ENCODE measurements at regions not wholly inside any gene's neighbourhood (a gene's known extent, or its start where the extent isn't known, plus 50 kb on each side); places are given as distances from the start of the nearest gene placed in this dataset.

DNA sequence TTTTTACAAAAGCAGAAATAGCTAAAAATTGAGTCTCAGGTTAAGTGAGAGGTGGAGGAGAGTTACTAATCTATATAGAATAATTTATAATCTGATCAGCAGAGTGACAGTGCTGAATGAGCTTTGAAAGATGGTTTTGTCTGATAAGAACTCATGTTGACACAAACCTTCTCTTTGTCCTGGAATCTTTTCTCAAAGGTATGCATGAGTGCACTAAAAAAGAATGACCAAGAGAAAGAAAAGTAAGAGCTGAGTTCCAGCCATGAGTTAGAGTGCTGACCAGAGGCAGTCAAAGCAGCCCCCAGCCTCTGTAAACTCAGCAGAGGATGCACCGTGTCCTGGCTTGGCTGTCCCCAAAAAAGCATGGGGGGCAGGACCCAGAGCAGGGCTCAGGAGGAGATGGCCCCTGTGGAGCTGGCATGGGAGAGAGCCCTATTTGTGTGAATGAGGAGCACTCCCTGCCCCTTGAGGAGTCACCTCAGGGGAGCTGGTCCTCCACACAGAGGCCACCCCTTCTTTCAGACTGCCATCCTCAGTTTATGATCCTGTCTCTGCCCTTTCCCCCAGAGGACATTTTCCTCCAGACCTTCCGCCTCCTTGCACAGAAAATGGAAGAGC lies 129.8 kb downstream of the SEC23A start:
- Histone ChIP-seq H3K9me3 (ENCODE audit: insufficient read depth, low read length) (no peaks in the 10 kb centered on the region), H3K9ac (ENCODE audit: insufficient read length, low read depth) (no peak overlapping the region), H3K27me3 (ENCODE audit: insufficient read depth, insufficient read length) (no peaks in the 10 kb centered on the region), H3K36me3 (ENCODE audit: insufficient read depth, insufficient read length, low read length) (no peaks in the 10 kb centered on the region), H3K4me3 (ENCODE audit: insufficient read length, low read depth) (no peak overlapping the region), H3K4me1 (ENCODE audit: insufficient read depth, insufficient read length) (no peaks in the 10 kb centered on the region)
- TF ChIP-seq YY1 (IDR thresholded peaks at IDR 0.05; ENCODE audit: insufficient read depth, insufficient read length) = no peak
- TF ChIP-seq SUZ12 (IDR thresholded peaks at IDR 0.05; ENCODE audit: extremely low read depth, insufficient read depth, insufficient read length) = no peak
- no peak for TF ChIP-seq ZNF274 (IDR thresholded peaks at IDR 0.05; ENCODE audit: low read depth, low read length)
- DNase-seq (ENCODE audit: low read depth, low spot score) = no peak

DNA sequence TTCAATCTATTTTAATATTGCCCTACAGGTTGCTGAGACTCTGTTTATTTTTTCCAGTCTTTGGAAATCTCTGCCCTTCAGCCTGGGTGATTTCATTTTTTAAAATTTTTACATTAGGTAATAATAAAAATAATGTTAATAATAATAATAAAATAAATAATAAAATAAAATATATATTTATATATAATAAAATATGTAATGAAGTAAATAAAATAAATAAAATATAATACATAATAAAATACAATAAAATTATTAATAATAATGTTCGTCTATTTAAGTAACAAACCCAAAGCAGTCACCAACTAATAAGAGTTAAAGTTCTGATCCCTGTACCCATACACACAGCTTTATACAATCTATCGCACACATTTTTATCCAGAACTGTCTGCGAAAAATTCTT lies 130.5 kb downstream of the SEC23A start:
- Histone ChIP-seq H3K27me3 (ENCODE audit: insufficient read depth, insufficient read length) (no peaks in the 10 kb centered on the region), H3K9ac (ENCODE audit: insufficient read length, low read depth) (no peak overlapping the region), H3K4me1 (ENCODE audit: insufficient read depth, insufficient read length) (no peaks in the 10 kb centered on the region), H3K4me3 (ENCODE audit: insufficient read length, low read depth) (no peak overlapping the region), H3K36me3 (ENCODE audit: insufficient read depth, insufficient read length, low read length) (no peaks in the 10 kb centered on the region), H3K9me3 (ENCODE audit: insufficient read depth, low read length) (no peaks in the 10 kb centered on the region)
- DNase-seq (ENCODE audit: low read depth, low spot score) = no peak
- TF ChIP-seq SUZ12 (IDR thresholded peaks at IDR 0.05; ENCODE audit: extremely low read depth, insufficient read depth, insufficient read length) (no peak), YY1 (IDR thresholded peaks at IDR 0.05; ENCODE audit: insufficient read depth, insufficient read length) (no peak), ZNF274 (IDR thresholded peaks at IDR 0.05; ENCODE audit: low read depth, low read length) (no peak)

DNA sequence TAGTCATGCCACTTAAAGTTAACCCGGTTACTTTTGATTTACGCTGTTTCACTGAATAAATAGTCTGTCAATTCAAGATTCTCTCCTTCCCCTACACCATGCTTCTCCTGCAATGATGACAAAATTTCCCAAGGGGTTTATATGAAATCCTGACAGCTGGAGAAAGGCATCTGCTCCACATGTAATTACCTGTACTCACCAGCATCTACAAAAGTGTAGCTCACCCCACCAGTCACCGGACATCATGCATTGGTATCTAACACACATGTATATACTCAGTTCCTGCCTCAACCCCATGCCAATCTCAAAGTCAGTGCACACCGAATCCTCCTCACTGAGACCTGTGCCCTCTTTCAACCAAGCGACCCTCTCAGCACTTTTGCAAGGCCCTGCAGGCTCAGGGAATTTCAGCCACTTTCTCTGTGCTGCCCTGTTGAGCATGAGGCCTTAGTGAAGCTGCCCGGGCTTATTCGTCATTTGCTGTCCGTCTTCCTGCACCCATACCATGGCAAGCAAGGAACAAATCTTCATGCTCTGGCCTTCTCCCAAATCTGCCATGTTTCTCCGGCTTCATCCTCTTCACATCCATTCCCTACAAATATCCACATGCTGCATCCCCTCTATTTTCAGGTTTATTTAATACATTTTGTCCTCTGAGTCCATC lies 131.6 kb downstream of the SEC23A start:
- no peak for DNase-seq (ENCODE audit: low read depth, low spot score)

DNA sequence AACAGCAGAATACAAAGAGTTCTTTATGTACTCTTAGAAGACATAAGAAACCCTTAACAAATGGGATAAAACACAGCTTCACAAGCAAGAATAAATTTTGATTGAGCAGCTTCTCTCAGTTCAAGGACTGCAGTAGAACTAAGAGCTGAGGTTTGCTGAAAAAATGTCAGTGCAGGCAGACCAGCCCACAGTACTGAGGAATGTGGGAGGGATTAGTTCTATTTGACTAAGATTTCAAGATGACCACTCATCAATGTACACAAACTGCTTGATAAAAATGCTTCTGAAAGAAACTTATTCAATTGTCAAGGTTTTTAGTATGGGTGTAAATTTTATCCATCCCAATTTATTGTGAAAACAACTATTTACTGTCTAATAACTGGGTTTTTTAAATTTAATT lies 138.4 kb downstream of the SEC23A start:
- no peak overlapping the region for H3K9ac ChIP-seq (ENCODE audit: insufficient read length, low read depth)
- TF ChIP-seq ZNF274 (IDR thresholded peaks at IDR 0.05; ENCODE audit: low read depth, low read length) (no peak), YY1 (IDR thresholded peaks at IDR 0.05; ENCODE audit: insufficient read depth, insufficient read length) (no peak), SUZ12 (IDR thresholded peaks at IDR 0.05; ENCODE audit: extremely low read depth, insufficient read depth, insufficient read length) (no peak)
- DNase-seq (ENCODE audit: low read depth, low spot score) = no peak
- H3K4me3 ChIP-seq (ENCODE audit: insufficient read length, low read depth) = no peak overlapping the region
- H3K9me3 ChIP-seq (ENCODE audit: insufficient read depth, low read length) = no peaks in the 10 kb centered on the region
- H3K36me3 ChIP-seq (ENCODE audit: insufficient read depth, insufficient read length, low read length) = no peaks in the 10 kb centered on the region
- H3K4me1 ChIP-seq (ENCODE audit: insufficient read depth, insufficient read length) = no peaks in the 10 kb centered on the region
- no peaks in the 10 kb centered on the region for H3K27me3 ChIP-seq (ENCODE audit: insufficient read depth, insufficient read length)

More for the DNA sequence above, 131.6 kb downstream of the SEC23A start:
- Histone ChIP-seq H3K9ac (ENCODE audit: insufficient read length, low read depth) (no peak overlapping the region), H3K27me3 (ENCODE audit: insufficient read depth, insufficient read length) (no peaks in the 10 kb centered on the region), H3K4me1 (ENCODE audit: insufficient read depth, insufficient read length) (no peaks in the 10 kb centered on the region), H3K4me3 (ENCODE audit: insufficient read length, low read depth) (no peak overlapping the region), H3K9me3 (ENCODE audit: insufficient read depth, low read length) (no peaks in the 10 kb centered on the region), H3K36me3 (ENCODE audit: insufficient read depth, insufficient read length, low read length) (no peaks in the 10 kb centered on the region)
- TF ChIP-seq ZNF274 (IDR thresholded peaks at IDR 0.05; ENCODE audit: low read depth, low read length) (no peak), SUZ12 (IDR thresholded peaks at IDR 0.05; ENCODE audit: extremely low read depth, insufficient read depth, insufficient read length) (no peak), YY1 (IDR thresholded peaks at IDR 0.05; ENCODE audit: insufficient read depth, insufficient read length) (no peak)

DNA sequence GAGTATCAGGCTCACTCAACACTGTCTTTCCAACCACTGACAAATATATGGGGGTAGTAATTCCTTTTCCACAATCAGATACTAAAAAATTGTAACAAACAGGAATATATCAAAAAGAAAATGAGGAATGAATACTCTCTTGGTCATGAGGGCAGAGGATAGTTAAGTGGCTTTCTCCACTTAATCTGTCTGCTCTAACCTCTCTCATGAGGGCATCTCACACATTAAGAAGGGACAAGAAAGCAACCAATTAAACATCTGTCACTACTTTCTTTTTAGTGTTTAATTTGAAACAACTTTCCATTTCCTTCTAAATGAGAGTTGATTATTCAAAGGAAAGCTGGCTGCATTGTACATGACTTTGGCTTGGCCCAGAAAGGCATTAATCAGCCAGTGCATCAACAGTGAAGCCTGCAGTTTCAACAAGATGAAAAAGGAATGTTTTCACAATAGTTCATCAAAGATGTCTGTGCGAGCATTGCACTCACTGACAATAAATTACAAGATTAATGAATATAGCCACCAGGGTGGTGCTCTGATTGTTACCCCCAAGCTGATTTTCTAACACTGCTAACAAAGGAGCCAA lies 142.0 kb downstream of the SEC23A start:
- no peaks in the 10 kb centered on the region for H3K4me1 ChIP-seq (ENCODE audit: insufficient read depth, insufficient read length)
- H3K4me3 ChIP-seq (ENCODE audit: insufficient read length, low read depth) = no peak overlapping the region
- no peaks in the 10 kb centered on the region for H3K9me3 ChIP-seq (ENCODE audit: insufficient read depth, low read length)
- no peaks in the 10 kb centered on the region for H3K36me3 ChIP-seq (ENCODE audit: insufficient read depth, insufficient read length, low read length)
- no peak for DNase-seq (ENCODE audit: low read depth, low spot score)
- H3K9ac ChIP-seq (ENCODE audit: insufficient read length, low read depth) = no peak overlapping the region
- TF ChIP-seq SUZ12 (IDR thresholded peaks at IDR 0.05; ENCODE audit: extremely low read depth, insufficient read depth, insufficient read length) (no peak), YY1 (IDR thresholded peaks at IDR 0.05; ENCODE audit: insufficient read depth, insufficient read length) (no peak), ZNF274 (IDR thresholded peaks at IDR 0.05; ENCODE audit: low read depth, low read length) (no peak)
- no peaks in the 10 kb centered on the region for H3K27me3 ChIP-seq (ENCODE audit: insufficient read depth, insufficient read length)

DNA sequence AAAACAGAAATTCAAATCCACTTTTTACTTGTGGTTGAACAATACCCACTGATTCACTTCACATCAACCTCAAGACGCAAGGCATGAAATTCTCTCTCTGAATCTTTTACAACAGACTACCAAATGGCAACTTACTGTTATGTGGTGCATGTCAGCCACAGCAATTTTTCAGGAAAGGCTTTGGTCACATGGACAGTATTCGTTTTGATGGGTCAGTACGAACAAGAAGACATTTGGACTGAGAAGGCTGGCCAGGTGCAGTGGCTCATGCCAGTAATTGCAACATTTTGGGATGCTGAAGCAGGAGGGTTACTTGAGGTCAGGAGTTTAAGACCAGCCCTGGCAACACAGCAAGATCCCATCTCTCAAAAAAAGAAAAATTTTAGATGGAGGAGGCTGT lies 144.0 kb downstream of the SEC23A start:
- H3K9me3 ChIP-seq (ENCODE audit: insufficient read depth, low read length) = no peaks in the 10 kb centered on the region
- no peak for DNase-seq (ENCODE audit: low read depth, low spot score)
- H3K4me1 ChIP-seq (ENCODE audit: insufficient read depth, insufficient read length) = no peaks in the 10 kb centered on the region
- no peak overlapping the region for H3K4me3 ChIP-seq (ENCODE audit: insufficient read length, low read depth)
- H3K27me3 ChIP-seq (ENCODE audit: insufficient read depth, insufficient read length) = no peaks in the 10 kb centered on the region
- no peak for TF ChIP-seq YY1 (IDR thresholded peaks at IDR 0.05; ENCODE audit: insufficient read depth, insufficient read length)
- TF ChIP-seq SUZ12 (IDR thresholded peaks at IDR 0.05; ENCODE audit: extremely low read depth, insufficient read depth, insufficient read length) = no peak
- TF ChIP-seq ZNF274 (IDR thresholded peaks at IDR 0.05; ENCODE audit: low read depth, low read length) = no peak
- no peaks in the 10 kb centered on the region for H3K36me3 ChIP-seq (ENCODE audit: insufficient read depth, insufficient read length, low read length)
- H3K9ac ChIP-seq (ENCODE audit: insufficient read length, low read depth) = no peak overlapping the region

DNA sequence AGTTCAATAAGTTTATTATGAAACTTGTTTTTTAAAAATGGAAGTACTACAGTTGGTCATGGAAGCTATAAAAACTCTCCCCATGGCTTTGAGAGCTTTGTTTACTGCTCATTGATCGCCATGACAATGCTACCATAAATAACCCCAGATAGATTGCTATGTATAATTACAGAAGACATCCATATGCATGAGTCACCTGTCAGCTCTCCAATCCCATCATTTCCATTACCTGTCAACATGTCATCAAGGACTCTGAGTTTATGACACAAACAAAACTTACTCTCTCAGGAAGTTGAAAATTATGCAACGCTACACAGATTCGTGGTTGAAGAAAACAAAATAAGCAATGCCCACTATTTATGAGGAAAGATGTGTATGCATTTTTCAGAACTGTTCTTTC lies 144.4 kb downstream of the SEC23A start:
- TF ChIP-seq YY1 (IDR thresholded peaks at IDR 0.05; ENCODE audit: insufficient read depth, insufficient read length) = no peak
- TF ChIP-seq ZNF274 (IDR thresholded peaks at IDR 0.05; ENCODE audit: low read depth, low read length) = no peak
- TF ChIP-seq SUZ12 (IDR thresholded peaks at IDR 0.05; ENCODE audit: extremely low read depth, insufficient read depth, insufficient read length) = no peak
- no peaks in the 10 kb centered on the region for H3K4me1 ChIP-seq (ENCODE audit: insufficient read depth, insufficient read length)
- H3K9me3 ChIP-seq (ENCODE audit: insufficient read depth, low read length) = no peaks in the 10 kb centered on the region
- H3K27me3 ChIP-seq (ENCODE audit: insufficient read depth, insufficient read length) = no peaks in the 10 kb centered on the region
- no peak overlapping the region for H3K9ac ChIP-seq (ENCODE audit: insufficient read length, low read depth)
- H3K4me3 ChIP-seq (ENCODE audit: insufficient read length, low read depth) = no peak overlapping the region
- no peak for DNase-seq (ENCODE audit: low read depth, low spot score)
- no peaks in the 10 kb centered on the region for H3K36me3 ChIP-seq (ENCODE audit: insufficient read depth, insufficient read length, low read length)
